Osteocyte (in vitro differentiated cells): ENCODE measurements at regions not wholly inside any gene's neighbourhood (a gene's known extent, or its start where the extent isn't known, plus 50 kb on each side); places are given as distances from the start of the nearest gene placed in this dataset.
A peak's percentile ranks its signal among the peaks of the same experiment; 100 is the strongest.

Source experiments
- DNase-seq: peaks from one replicate; pipeline ENCODE4 v3.0.0; 2021; ENCODE audit warnings: mixed read lengths; ENCODE audit not compliant: unreplicated experiment; ENCODE audit errors: extremely low spot score
- H3K27ac Mint-ChIP-seq: one replicate; pipeline ENCODE4 v1.8.0; 2021; ENCODE audit warnings: mild to moderate bottlenecking, mixed read lengths; ENCODE audit not compliant: unreplicated experiment
- H3K27me3 Mint-ChIP-seq: one replicate; pipeline ENCODE4 v1.8.0; 2021; ENCODE audit warnings: mixed read lengths; ENCODE audit not compliant: unreplicated experiment
- H3K36me3 Mint-ChIP-seq: one replicate; pipeline ENCODE4 v1.8.0; 2021; ENCODE audit warnings: mixed read lengths; ENCODE audit not compliant: unreplicated experiment
- H3K4me1 Mint-ChIP-seq: one replicate; pipeline ENCODE4 v1.8.0; 2021; ENCODE audit warnings: mixed read lengths; ENCODE audit not compliant: unreplicated experiment
- H3K4me3 Mint-ChIP-seq: one replicate; pipeline ENCODE4 v1.8.0; 2021; ENCODE audit warnings: mild to moderate bottlenecking, moderate library complexity, mixed read lengths; ENCODE audit not compliant: unreplicated experiment
- H3K9me3 Mint-ChIP-seq: one replicate; pipeline ENCODE4 v1.8.0; 2021; ENCODE audit warnings: mixed read lengths; ENCODE audit not compliant: unreplicated experiment
- CTCF ChIP-seq: fragments of 200-600 bp; sonication (generic); IDR thresholded peaks from 2 replicates; pipeline ENCODE4 v1.5.0; 2021; ENCODE audit warnings: antibody characterized with exemption, mild to moderate bottlenecking, moderate library complexity

GRCh38 chr5:74361406-74362358, 278.8 kb downstream of the ENC1 start:
- H3K9me3 Mint-ChIP-seq: peaks cover 4% of the 10 kb centered on the region
- H3K4me1 Mint-ChIP-seq: no peaks in the 10 kb centered on the region
- H3K36me3 Mint-ChIP-seq: no peaks in the 10 kb centered on the region
- no peaks in the 10 kb centered on the region for H3K27me3 Mint-ChIP-seq
- DNase-seq: peak; percentile 54
- H3K4me3 Mint-ChIP-seq: no peak overlapping the region
- H3K27ac Mint-ChIP-seq: no peak overlapping the region
- no peak for TF ChIP-seq CTCF

GRCh38 chr5:74360535-74361210, 279.9 kb downstream of the ENC1 start:
- Mint-ChIP-seq H3K27ac (no peak overlapping the region), H3K4me3 (no peak overlapping the region), H3K4me1 (no peaks in the 10 kb centered on the region), H3K9me3 (peaks cover 1% of the 10 kb centered on the region), H3K27me3 (no peaks in the 10 kb centered on the region), H3K36me3 (no peaks in the 10 kb centered on the region)
- no peak for TF ChIP-seq CTCF
- peak; percentile 34 for DNase-seq

GRCh38 chr5:74357827-74358226, 282.7 kb downstream of the ENC1 start:
- Mint-ChIP-seq H3K27ac (no peak overlapping the region), H3K9me3 (no peaks in the 10 kb centered on the region), H3K36me3 (no peaks in the 10 kb centered on the region), H3K27me3 (no peaks in the 10 kb centered on the region), H3K4me3 (no peak overlapping the region), H3K4me1 (no peaks in the 10 kb centered on the region)
- DNase-seq: peak; percentile 69
- no peak for TF ChIP-seq CTCF

- no peaks in the 10 kb centered on the region for H3K4me1 Mint-ChIP-seq
- H3K27me3 Mint-ChIP-seq: peaks cover under 1% of the 10 kb centered on the region
- no peak for TF ChIP-seq CTCF
- H3K27ac Mint-ChIP-seq: no peak overlapping the region
- no peaks in the 10 kb centered on the region for H3K9me3 Mint-ChIP-seq
- DNase-seq: peak; percentile 5
- no peak overlapping the region for H3K4me3 Mint-ChIP-seq
- H3K36me3 Mint-ChIP-seq: no peaks in the 10 kb centered on the region
Observed at GRCh38 chr5:74356009-74356695, 284.4 kb downstream of the ENC1 start.
